ENCODE measurements at regions not wholly inside any gene's neighbourhood (a gene's known extent, or its start where the extent isn't known, plus 50 kb on each side); places are given as distances from the start of the nearest gene placed in this dataset.
A peak's percentile ranks its signal among the peaks of the same experiment; 100 is the strongest.

DNA sequence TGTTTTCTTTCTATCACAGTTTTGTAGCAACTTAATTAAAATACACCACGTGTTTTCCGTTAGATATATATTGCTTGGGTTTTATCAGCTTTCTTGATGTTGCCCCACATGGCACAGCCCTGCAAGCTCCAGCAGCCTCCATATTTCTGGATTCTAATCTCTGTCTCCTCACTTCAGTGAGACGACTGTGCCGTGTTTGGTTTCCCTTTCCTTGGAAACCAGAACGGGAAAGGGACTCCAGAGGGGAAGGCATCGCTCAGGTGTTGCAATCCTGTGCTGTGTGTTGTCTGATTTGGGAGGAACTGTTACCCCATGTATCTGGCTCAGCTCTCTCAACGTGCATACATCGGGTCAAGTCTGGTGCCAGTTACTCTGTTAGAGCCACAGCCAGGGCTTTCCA is 464.2 kb upstream of the B3GAT1 start:
- Histone ChIP-seq H3K4me3 (no peak overlapping the region), H3K36me3 (replicated peaks) (no peaks in the 10 kb centered on the region), H3K9me3 (no peaks in the 10 kb centered on the region), H3K27me3 (ENCODE audit: low read depth) (no peaks in the 10 kb centered on the region), H3K4me1 (no peaks in the 10 kb centered on the region)
- no peak for DNase-seq (ENCODE audit: low spot score in 2 of 2)
- in situ Hi-C loops (cut with MboI; ENCODE audit: low sequenced_read_pairs) = no loop called here

DNA sequence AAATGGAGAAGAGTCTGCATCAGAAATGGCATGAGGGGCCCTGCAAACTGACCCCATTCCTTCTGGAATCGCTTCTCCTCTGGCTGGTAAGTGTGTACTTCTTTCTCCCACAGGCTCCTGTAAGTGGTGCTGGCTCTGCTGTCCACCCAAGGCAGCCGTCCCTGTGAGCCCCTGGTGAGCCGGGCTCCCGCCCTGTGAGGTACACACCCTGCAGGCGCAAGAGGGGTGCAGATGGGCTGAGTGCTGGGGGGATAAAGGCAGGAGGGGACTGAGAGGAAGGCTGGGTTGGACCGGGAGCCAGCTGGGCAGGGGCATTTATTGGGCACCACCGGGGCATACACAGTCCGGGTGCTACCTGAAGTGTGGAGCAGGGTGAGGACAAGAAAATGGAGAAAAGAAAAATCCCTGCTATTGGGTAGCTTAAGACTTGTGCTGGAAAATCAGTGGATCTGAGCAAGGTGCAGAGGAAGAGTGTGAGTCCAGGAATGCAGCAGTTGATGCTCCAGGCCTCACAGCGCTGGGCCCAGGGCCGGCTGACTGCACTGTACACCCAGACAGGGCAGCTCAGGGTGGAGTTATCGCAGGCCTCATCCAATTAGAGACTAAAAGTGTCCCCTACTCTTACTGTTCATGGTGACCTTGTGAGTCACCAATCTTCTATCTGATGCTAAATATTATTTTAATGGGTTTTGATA is 455.1 kb upstream of the B3GAT1 start:
- Histone ChIP-seq H3K4me3 (no peak overlapping the region), H3K9me3 (no peaks in the 10 kb centered on the region), H3K36me3 (replicated peaks) (no peaks in the 10 kb centered on the region), H3K27me3 (ENCODE audit: low read depth) (peaks cover 3% of the 10 kb centered on the region; the same call in 1 of the 2 replicates), H3K4me1 (no peaks in the 10 kb centered on the region)
- in situ Hi-C loops (cut with MboI; ENCODE audit: low sequenced_read_pairs) = no loop called here
- no peak for DNase-seq (ENCODE audit: low spot score in 2 of 2)

DNA sequence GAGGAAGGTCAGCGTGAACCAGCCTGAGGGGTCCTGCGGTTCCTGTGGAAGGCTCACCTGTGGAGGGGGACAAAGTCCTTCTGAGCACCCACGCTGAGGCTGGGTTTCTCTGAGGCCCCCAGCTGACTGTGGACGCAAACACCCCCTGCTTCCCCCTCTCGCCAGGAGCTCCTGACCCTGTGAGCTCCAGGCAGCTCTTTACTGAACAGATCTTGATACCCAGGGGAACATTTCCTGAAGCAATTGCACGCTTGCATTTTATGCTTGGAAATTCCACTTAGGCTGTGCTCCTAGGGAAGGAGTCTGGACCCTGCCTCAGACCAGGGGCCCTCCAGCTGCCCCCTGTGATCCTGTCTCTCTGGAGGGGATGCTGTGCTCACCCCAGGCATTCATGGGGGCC is 454.2 kb upstream of the B3GAT1 start:
- no peak overlapping the region for H3K4me3 ChIP-seq
- no peaks in the 10 kb centered on the region for H3K9me3 ChIP-seq
- no peaks in the 10 kb centered on the region for H3K36me3 ChIP-seq (replicated peaks)
- no peaks in the 10 kb centered on the region for H3K4me1 ChIP-seq
- in situ Hi-C loops (cut with MboI; ENCODE audit: low sequenced_read_pairs) = no loop called here
- no peak for DNase-seq (ENCODE audit: low spot score in 2 of 2)
- peaks cover 3% of the 10 kb centered on the region; the same call in 1 of the 2 replicates for H3K27me3 ChIP-seq (ENCODE audit: low read depth)

DNA sequence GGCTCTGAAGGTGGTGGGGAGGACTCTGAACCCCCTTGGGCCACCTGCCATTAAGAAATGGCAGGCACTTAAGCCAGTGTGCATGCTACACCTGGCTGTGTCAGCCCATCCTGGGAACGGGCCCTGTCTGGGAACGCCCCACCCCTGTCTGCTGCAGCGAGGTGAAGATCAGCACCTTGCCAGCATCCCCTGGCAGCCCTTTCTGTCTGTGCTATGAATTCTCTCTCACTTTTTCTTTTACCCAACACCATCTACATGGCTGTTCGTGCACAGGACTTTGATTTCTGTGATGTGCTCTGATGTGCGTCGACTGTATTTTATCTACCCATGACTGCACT is 452.9 kb upstream of the B3GAT1 start:
- no peaks in the 10 kb centered on the region for H3K36me3 ChIP-seq (replicated peaks)
- peaks cover 3% of the 10 kb centered on the region; the same call in 1 of the 2 replicates for H3K27me3 ChIP-seq (ENCODE audit: low read depth)
- no peaks in the 10 kb centered on the region for H3K4me1 ChIP-seq
- in situ Hi-C loops (cut with MboI; ENCODE audit: low sequenced_read_pairs) = no loop called here
- no peaks in the 10 kb centered on the region for H3K9me3 ChIP-seq
- no peak for DNase-seq (ENCODE audit: low spot score in 2 of 2)
- H3K4me3 ChIP-seq = no peak overlapping the region

DNA sequence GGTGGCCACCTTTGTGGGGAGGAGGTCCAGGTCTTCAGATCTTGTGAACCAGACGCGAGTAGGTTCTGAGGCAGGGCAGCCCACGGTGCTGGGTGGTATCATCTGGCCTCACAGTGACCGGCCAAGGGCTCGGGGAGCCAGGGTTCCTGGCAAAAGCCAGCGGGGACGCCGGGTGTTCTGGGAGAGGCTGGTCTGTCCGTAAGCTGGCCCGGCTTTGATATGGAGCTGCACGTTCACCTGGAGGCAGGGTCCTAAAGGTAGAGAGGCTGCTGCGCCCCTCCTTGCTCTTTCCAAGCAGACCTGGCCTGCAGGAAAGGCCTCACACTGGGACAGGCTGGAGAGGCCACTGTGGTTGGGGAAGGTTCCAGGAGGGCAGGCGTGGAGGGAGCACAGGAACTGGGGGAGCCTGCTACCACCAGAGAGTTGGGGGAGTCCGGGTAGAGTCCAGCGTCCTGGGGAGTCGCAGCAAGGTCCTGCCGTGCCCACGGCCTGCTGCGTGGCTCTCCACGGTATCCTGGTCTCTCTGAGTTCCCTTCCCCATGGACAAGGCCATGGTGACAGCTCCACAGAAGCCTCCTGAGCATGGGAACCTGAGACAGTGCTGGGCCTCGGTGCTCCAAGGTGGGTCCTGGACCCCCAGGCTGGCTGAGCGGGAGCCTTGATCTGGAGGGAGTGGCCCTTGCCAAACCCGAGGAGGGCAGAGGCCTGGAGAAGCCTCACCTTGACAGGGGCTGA is 452.4 kb upstream of the B3GAT1 start:
- in situ Hi-C loops (cut with MboI; ENCODE audit: low sequenced_read_pairs) = no loop called here
- peaks cover 3% of the 10 kb centered on the region; the same call in 1 of the 2 replicates for H3K27me3 ChIP-seq (ENCODE audit: low read depth)
- H3K4me1 ChIP-seq = no peaks in the 10 kb centered on the region
- no peaks in the 10 kb centered on the region for H3K9me3 ChIP-seq
- H3K4me3 ChIP-seq = no peak overlapping the region
- no peaks in the 10 kb centered on the region for H3K36me3 ChIP-seq (replicated peaks)
- no peak for DNase-seq (ENCODE audit: low spot score in 2 of 2)

DNA sequence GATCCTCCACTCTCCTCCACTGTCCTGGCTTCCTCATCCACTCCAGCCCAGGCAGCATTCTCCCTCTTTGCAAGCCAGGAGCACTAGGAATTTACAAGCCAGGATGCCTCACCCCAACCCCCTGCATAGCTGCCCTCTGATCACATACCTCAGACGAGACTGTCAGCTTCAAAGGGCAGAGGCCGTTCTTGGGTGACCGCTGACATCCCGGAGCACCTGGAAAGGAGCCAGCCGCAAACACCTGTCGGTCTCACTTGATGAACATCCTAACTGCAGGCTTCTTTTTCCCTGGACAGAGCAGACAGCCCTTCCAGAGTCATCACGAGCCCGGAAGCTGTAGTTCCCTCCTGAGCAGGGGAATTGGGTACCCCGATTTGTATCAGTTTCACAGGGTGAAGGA is 451.3 kb upstream of the B3GAT1 start:
- Histone ChIP-seq H3K4me3 (no peak overlapping the region), H3K27me3 (ENCODE audit: low read depth) (peaks cover 3% of the 10 kb centered on the region; the same call in 1 of the 2 replicates), H3K9me3 (no peaks in the 10 kb centered on the region), H3K4me1 (no peaks in the 10 kb centered on the region), H3K36me3 (replicated peaks) (no peaks in the 10 kb centered on the region)
- in situ Hi-C loops (cut with MboI; ENCODE audit: low sequenced_read_pairs) = no loop called here
- no peak for DNase-seq (ENCODE audit: low spot score in 2 of 2)

DNA sequence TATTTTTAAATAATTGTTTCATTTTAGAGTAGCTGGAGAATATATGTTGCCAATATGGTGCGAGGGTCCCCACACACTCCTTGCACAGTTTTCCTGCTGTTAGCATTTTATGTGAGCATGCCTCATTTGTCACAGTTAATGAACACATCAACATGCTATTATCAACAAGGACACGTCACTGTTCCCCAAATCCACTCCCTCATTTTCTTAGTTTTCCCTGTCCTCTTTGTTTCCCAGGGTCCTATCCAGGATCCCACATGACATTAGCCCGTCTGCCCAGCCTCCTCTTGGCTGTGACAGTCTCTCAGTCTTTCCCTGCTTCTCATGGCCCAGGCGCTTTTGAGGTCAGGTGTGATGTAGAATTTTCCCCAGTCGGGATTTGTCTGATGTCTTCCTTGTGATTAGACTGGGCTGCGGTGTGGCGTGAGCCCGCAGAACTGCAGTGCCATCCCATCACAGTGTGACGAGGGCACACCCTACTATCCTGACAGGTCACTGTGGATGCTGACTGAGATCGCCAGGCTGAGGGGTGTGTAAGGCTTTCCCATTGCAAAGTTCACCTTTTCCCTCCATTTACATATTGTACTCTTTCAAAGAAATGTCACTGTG is 450.6 kb upstream of the B3GAT1 start:
- peaks cover 3% of the 10 kb centered on the region; the same call in 1 of the 2 replicates for H3K27me3 ChIP-seq (ENCODE audit: low read depth)
- H3K9me3 ChIP-seq = no peaks in the 10 kb centered on the region
- H3K4me1 ChIP-seq = no peaks in the 10 kb centered on the region
- in situ Hi-C loops (cut with MboI; ENCODE audit: low sequenced_read_pairs) = no loop called here
- DNase-seq (ENCODE audit: low spot score in 2 of 2) = no peak
- no peaks in the 10 kb centered on the region for H3K36me3 ChIP-seq (replicated peaks)
- H3K4me3 ChIP-seq = no peak overlapping the region

DNA sequence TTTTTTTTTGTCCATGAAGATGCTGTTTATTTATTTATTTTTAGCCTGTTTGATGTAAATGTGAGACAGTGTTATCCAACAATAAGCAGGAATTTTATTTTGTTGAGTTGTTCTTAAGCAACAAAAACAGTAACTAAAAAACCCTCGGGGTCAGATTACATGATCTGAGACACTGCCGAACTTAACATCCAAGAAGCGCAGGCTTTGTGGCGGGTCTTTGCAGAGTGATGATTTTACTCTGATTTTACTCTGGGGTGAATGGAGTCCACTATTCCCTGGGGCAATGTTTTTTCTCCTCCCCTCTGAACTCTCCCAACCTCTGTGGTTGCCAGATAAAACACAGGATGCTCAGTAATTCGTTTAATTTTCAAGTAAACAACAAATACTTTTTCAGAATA is 450.1 kb upstream of the B3GAT1 start:
- no peak overlapping the region for H3K4me3 ChIP-seq

DNA sequence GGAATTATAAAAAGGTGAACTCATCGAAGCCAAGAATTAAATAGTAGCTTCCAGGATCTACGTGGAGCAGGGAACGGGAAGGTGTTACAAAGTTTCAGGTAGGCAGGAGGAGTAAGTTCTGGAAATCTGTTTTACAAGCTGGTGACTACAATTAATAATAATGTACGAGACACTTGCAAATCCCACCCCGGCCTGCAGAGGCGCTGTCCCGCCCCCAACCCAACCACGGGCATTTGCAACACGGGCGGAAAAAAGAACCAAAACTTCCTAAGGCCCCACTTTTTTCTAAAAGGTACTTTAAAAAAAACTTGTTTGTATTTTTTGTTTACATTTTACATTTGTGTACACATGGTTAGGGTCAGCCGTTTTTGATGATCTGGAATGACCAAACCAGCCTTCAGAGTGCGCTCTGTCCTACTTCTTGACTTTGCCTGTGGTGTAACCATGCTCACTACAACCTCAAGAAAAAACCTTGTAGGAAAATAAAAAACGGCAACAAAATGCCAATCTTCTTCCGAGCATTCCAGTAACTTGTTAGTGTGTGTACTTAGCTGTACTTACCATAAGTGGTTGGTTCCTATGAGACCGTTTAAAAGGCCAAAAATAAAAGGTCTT is 449.6 kb upstream of the B3GAT1 start:
- H3K4me1 ChIP-seq = no peaks in the 10 kb centered on the region
- H3K27me3 ChIP-seq (ENCODE audit: low read depth) = peaks cover 3% of the 10 kb centered on the region; the same call in 1 of the 2 replicates
- no peak overlapping the region for H3K4me3 ChIP-seq
- peak in 1 of 2 experiments; percentile 35 for DNase-seq (ENCODE audit: low spot score in 2 of 2)
- no peaks in the 10 kb centered on the region for H3K36me3 ChIP-seq (replicated peaks)
- in situ Hi-C loops (cut with MboI; ENCODE audit: low sequenced_read_pairs) = no loop called here
- H3K9me3 ChIP-seq = no peaks in the 10 kb centered on the region

More for the DNA sequence above, 450.1 kb upstream of the B3GAT1 start:
- in situ Hi-C loops (cut with MboI; ENCODE audit: low sequenced_read_pairs) = no loop called here
- Histone ChIP-seq H3K27me3 (ENCODE audit: low read depth) (peaks cover 3% of the 10 kb centered on the region; the same call in 1 of the 2 replicates), H3K9me3 (no peaks in the 10 kb centered on the region), H3K36me3 (replicated peaks) (no peaks in the 10 kb centered on the region), H3K4me1 (no peaks in the 10 kb centered on the region)
- peak in 1 of 2 experiments; percentile 3 for DNase-seq (ENCODE audit: low spot score in 2 of 2)

DNA sequence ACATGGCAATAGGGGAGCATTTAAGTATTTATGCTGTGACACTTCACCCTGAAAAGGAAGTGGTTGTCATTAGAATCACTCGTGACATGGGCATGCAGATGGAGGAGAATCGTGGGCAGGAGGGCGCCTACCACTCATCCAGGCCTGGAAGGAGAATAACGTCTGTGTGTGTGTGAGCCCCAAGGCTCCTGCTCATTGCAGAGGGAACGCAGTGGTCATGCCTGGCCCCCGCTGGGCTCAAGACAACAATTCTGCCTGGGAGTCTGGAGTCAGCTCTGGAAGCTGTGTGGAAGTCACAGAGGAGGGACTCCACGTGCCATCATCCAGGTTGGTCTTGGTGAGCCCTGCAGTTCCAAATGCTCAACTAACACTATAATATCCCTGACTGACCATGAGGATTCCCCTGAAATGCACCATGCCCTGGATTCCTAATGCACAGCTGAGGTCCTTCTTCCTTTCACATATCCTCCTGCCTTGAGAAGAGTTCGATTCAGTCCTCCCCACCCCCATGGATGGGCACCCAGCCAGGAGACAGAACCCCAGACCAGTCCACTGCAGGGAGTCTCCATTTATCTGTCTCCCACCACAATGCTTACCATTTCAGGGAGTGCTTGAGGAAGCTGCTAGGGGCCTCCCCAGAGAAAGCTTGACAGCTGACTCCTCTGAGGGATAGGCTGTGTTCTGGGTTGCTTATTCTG is 446.9 kb upstream of the B3GAT1 start:
- in situ Hi-C loops (cut with MboI; ENCODE audit: low sequenced_read_pairs) = no loop called here
- no peak for DNase-seq (ENCODE audit: low spot score in 2 of 2)
- Histone ChIP-seq H3K27me3 (ENCODE audit: low read depth) (peaks cover 5% of the 10 kb centered on the region; the same call in 1 of the 2 replicates), H3K4me3 (no peak overlapping the region), H3K4me1 (no peaks in the 10 kb centered on the region), H3K9me3 (no peaks in the 10 kb centered on the region), H3K36me3 (replicated peaks) (no peaks in the 10 kb centered on the region)

DNA sequence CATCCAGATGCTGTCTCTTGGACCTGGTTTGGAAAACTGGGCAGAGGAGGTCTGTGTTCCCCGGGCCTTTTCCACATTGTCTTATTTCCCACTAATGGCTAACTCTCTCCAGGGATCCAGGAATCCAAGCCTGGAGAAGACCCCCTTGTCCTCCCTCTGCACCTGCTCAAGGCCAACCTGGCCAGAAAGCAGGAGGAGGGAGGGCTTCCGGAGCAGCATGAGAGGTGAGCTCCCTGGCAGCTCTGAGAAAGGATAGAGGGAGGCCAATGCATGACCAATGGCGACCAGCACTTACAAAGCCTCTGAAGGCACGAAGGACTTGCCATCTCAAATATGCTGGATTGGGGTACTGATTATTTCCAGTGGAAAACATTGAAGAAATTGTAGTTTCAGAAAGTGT is 445.0 kb upstream of the B3GAT1 start:
- Histone ChIP-seq H3K4me3 (no peak overlapping the region), H3K27me3 (ENCODE audit: low read depth) (peaks cover 9% of the 10 kb centered on the region), H3K36me3 (replicated peaks) (no peaks in the 10 kb centered on the region), H3K4me1 (no peaks in the 10 kb centered on the region), H3K9me3 (no peaks in the 10 kb centered on the region)
- in situ Hi-C loops (cut with MboI; ENCODE audit: low sequenced_read_pairs) = no loop called here
- DNase-seq (ENCODE audit: low spot score in 2 of 2) = no peak

DNA sequence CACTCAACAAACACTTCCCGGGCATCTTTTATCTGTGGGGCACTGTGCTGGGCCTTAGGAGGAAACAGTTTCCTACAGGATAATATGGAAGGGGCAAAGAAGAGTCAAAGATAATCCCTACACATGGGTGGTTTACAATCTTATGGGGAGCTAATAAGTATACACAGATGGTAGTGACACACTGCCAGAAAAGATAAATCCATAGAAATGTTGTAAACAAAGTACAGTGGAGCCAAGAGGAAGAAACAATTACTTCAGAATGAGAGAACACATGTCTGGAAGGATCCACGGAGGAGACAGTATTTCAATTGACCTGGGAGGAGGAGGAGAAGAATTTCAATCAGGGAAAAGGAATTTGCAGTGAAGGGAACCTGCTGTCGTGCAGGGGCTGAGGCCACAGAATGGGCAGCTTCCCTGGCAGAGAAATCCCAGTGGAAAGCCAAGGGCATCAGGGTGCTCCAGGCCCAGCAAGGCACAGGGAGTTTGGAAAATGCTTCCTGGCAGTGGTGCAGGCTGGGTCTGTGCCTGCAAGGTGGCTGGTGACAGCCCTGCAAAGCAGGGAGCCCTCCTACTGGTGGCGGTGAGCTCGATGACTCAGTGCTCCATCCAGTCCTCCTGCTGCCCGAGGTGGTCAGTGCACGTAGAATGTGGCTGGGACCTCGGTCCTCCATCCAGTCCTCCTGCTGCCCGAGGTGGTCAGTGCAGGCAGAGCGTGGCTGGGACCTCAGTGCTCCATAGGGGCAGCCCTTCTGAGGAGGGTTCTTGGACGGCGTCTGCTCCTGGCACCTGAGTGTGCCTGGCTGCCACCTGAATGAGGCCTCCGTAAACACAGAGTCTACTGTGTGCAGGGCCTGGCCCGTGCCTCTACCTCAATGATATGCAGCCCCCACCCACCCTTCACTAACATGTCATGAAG is 444.3 kb upstream of the B3GAT1 start:
- H3K4me3 ChIP-seq = no peak overlapping the region
- in situ Hi-C loops (cut with MboI; ENCODE audit: low sequenced_read_pairs) = no loop called here
- H3K36me3 ChIP-seq (replicated peaks) = no peaks in the 10 kb centered on the region
- peaks cover 9% of the 10 kb centered on the region for H3K27me3 ChIP-seq (ENCODE audit: low read depth)
- H3K4me1 ChIP-seq = no peaks in the 10 kb centered on the region
- no peak for DNase-seq (ENCODE audit: low spot score in 2 of 2)
- no peaks in the 10 kb centered on the region for H3K9me3 ChIP-seq
